H1 (cell line): ENCODE measurements at regions not wholly inside any gene's neighbourhood (a gene's known extent, or its start where the extent isn't known, plus 50 kb on each side); places are given as distances from the start of the nearest gene placed in this dataset.

Experiments
- BRCA1 ChIP-seq: IDR thresholded peaks from 2 replicates; pipeline ENCODE4 v1.6.1; 2012; ENCODE audit warnings: low read depth, low read length, improper control_type of control experiment
- GABPA ChIP-seq: IDR thresholded peaks from 2 replicates; pipeline ENCODE4 v1.6.1; 2011; ENCODE audit warnings: mild to moderate bottlenecking, low read length, moderate library complexity, borderline replicate concordance; ENCODE audit not compliant: insufficient read depth
- POLR2AphosphoS5 ChIP-seq: IDR thresholded peaks from 2 replicates; pipeline ENCODE4 v1.6.1; 2011; ENCODE audit warnings: low read depth, low read length
- SIN3A ChIP-seq, 2 experiments: IDR thresholded peaks in 1 of 2; conservative IDR thresholded peaks in 1 of 2; 2 replicates each; pipeline ENCODE4 v1.6.1; 2011 to 2012; ENCODE audit warnings: low read length in 2 of 2, improper control_type of control experiment in 1 of 2, low read depth in 1 of 2, mild to moderate bottlenecking in 1 of 2
- SRF ChIP-seq: IDR thresholded peaks from 2 replicates; pipeline ENCODE4 v1.6.1; 2011; ENCODE audit warnings: mild to moderate bottlenecking, low read depth, low read length, moderate library complexity
- TAF7 ChIP-seq: optimal IDR thresholded peaks from 2 replicates; pipeline ENCODE3; 2011; ENCODE audit warnings: low read depth, mild to moderate bottlenecking, inconsistent platforms, low read length, moderate library complexity, borderline replicate concordance
- USF2 ChIP-seq: IDR thresholded peaks from 2 replicates; pipeline ENCODE4 v1.6.1; 2011; ENCODE audit warnings: low read length, improper control_type of control experiment
- TF ChIP-seq, protein P1 (sequence below): fragments of 300-600 bp; sonication (generic); IDR thresholded peaks from 2 replicates; pipeline ENCODE4 v1.7.1; 2012; ENCODE audit warnings: low read length, moderate library complexity, mild to moderate bottlenecking, inconsistent platforms; ENCODE audit not compliant: insufficient replicate concordance
- TF ChIP-seq, protein P2 (sequence below): IDR thresholded peaks from 2 replicates; pipeline ENCODE4 v1.6.1; 2012; ENCODE audit warnings: low read length, inconsistent platforms

DNA sequence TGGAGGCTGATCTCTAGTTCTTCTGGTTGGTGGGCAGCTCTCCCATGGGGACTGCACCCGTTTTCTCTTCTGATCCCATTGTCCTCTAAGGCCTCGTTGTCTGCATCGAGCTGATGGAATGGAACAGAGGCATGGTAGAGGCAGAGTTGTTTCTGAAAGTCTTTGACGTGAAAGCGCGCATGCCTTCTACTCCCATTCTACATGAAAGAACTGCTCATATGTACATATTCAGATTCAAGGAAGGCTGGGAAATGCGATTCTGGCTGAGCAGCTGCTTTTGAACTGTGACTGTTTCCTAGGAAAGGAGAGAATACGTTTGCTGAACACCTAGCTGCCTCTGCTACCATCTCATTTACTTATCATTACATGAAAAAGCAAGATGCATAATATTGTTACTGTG is 815.2 kb downstream of the QKI start (continued):
- TF ChIP-seq, protein P1, sequence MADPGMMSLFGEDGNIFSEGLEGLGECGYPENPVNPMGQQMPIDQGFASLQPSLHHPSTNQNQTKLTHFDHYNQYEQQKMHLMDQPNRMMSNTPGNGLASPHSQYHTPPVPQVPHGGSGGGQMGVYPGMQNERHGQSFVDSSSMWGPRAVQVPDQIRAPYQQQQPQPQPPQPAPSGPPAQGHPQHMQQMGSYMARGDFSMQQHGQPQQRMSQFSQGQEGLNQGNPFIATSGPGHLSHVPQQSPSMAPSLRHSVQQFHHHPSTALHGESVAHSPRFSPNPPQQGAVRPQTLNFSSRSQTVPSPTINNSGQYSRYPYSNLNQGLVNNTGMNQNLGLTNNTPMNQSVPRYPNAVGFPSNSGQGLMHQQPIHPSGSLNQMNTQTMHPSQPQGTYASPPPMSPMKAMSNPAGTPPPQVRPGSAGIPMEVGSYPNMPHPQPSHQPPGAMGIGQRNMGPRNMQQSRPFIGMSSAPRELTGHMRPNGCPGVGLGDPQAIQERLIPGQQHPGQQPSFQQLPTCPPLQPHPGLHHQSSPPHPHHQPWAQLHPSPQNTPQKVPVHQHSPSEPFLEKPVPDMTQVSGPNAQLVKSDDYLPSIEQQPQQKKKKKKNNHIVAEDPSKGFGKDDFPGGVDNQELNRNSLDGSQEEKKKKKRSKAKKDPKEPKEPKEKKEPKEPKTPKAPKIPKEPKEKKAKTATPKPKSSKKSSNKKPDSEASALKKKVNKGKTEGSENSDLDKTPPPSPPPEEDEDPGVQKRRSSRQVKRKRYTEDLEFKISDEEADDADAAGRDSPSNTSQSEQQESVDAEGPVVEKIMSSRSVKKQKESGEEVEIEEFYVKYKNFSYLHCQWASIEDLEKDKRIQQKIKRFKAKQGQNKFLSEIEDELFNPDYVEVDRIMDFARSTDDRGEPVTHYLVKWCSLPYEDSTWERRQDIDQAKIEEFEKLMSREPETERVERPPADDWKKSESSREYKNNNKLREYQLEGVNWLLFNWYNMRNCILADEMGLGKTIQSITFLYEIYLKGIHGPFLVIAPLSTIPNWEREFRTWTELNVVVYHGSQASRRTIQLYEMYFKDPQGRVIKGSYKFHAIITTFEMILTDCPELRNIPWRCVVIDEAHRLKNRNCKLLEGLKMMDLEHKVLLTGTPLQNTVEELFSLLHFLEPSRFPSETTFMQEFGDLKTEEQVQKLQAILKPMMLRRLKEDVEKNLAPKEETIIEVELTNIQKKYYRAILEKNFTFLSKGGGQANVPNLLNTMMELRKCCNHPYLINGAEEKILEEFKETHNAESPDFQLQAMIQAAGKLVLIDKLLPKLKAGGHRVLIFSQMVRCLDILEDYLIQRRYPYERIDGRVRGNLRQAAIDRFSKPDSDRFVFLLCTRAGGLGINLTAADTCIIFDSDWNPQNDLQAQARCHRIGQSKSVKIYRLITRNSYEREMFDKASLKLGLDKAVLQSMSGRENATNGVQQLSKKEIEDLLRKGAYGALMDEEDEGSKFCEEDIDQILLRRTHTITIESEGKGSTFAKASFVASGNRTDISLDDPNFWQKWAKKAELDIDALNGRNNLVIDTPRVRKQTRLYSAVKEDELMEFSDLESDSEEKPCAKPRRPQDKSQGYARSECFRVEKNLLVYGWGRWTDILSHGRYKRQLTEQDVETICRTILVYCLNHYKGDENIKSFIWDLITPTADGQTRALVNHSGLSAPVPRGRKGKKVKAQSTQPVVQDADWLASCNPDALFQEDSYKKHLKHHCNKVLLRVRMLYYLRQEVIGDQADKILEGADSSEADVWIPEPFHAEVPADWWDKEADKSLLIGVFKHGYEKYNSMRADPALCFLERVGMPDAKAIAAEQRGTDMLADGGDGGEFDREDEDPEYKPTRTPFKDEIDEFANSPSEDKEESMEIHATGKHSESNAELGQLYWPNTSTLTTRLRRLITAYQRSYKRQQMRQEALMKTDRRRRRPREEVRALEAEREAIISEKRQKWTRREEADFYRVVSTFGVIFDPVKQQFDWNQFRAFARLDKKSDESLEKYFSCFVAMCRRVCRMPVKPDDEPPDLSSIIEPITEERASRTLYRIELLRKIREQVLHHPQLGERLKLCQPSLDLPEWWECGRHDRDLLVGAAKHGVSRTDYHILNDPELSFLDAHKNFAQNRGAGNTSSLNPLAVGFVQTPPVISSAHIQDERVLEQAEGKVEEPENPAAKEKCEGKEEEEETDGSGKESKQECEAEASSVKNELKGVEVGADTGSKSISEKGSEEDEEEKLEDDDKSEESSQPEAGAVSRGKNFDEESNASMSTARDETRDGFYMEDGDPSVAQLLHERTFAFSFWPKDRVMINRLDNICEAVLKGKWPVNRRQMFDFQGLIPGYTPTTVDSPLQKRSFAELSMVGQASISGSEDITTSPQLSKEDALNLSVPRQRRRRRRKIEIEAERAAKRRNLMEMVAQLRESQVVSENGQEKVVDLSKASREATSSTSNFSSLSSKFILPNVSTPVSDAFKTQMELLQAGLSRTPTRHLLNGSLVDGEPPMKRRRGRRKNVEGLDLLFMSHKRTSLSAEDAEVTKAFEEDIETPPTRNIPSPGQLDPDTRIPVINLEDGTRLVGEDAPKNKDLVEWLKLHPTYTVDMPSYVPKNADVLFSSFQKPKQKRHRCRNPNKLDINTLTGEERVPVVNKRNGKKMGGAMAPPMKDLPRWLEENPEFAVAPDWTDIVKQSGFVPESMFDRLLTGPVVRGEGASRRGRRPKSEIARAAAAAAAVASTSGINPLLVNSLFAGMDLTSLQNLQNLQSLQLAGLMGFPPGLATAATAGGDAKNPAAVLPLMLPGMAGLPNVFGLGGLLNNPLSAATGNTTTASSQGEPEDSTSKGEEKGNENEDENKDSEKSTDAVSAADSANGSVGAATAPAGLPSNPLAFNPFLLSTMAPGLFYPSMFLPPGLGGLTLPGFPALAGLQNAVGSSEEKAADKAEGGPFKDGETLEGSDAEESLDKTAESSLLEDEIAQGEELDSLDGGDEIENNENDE = no peak
- TF ChIP-seq BRCA1 (no peak), TAF7 (no peak), GABPA (no peak), SRF (no peak), SIN3A (conservative IDR thresholded peaks at IDR 0.05 in 1 of 2, IDR thresholded peaks at IDR 0.05 in 1 of 2; ENCODE audit: low read depth in 1 of 2, low read length in 2 of 2) (no peak), USF2 (no peak), POLR2AphosphoS5 (no peak)
- TF ChIP-seq, protein P2, sequence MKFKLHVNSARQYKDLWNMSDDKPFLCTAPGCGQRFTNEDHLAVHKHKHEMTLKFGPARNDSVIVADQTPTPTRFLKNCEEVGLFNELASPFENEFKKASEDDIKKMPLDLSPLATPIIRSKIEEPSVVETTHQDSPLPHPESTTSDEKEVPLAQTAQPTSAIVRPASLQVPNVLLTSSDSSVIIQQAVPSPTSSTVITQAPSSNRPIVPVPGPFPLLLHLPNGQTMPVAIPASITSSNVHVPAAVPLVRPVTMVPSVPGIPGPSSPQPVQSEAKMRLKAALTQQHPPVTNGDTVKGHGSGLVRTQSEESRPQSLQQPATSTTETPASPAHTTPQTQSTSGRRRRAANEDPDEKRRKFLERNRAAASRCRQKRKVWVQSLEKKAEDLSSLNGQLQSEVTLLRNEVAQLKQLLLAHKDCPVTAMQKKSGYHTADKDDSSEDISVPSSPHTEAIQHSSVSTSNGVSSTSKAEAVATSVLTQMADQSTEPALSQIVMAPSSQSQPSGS = no peak
